GM18873 (cell line): ENCODE measurements at regions not wholly inside any gene's neighbourhood (a gene's known extent, or its start where the extent isn't known, plus 50 kb on each side); places are given as distances from the start of the nearest gene placed in this dataset.

Experiments
- ATAC-seq: cut with Tn5 transposase; IDR thresholded peaks from one replicate; pipeline ENCODE4 v1.9.1; 2021; ENCODE audit warnings: mild to moderate bottlenecking, moderate library complexity, moderate number of reproducible peaks; ENCODE audit not compliant: unreplicated experiment, low FRiP score

DNA sequence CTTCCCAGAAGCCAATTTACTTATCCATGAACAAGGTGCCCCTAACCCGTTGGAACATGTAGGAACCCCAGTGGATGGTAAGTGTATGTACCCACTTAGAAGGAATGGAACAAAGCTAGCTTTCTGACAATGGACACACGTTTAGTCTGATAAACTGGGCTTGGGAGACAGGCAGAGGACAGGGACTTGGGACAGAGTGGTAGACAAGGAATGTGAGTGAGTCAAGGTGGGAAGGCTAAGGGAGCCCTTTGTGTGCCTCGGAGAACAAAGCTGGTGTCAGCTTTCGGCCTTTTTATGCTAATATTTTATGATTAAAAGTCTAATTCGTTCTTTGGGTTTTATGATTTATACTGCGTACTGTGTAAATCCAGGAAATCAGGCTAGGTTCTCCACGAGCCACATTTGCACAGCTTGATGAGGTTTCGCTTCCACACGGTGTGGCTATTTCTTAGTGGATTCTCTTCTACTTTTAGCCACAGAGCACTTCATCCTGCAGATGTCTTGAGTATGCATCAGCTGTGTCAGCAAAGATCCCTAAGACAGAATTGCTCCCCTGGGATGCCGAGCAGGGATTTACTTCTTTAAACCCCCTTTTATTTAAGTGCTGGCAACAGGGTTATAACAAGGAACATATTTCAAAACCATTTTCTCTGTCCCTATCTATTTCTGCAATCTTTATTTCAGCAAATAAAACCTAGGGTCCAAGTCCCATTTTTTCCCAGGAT is 258.5 kb downstream of the DLEU7 start:
- no peak for ATAC-seq

GRCh38 chr13:50585674-50586413 is 257.6 kb downstream of the DLEU7 start:
- no peak for ATAC-seq

DNA sequence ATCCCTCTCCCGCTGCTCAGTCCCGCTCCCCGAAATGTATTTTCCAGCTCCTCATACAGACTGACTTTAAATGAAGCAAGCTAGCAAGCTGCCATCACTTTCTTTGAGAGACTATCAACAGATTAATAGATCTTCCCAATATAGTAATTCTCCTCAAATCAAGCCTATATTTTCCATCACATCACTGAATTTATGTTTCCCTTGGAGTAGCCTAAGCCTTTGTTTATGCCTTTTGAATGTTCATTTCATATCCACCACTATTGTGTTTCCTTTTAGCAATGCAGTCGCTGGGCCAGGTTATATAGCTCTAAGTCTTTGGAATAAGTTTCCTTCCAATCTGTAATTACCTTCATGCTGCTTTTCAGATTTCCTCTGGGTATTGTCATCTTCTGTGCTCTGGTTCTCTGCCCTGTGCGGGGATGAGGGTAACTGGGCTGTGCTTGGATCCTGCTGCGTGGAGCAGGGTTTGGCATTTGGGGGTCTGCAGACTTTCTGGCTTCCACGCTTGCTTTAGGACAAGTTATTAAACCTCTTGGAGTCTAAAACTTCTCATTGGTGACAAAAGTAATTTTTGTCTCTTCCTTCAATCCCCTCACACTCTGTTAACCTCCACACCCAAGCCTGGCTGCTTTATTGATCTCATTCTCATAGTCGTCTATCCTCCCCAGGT is 256.9 kb downstream of the DLEU7 start:
- no peak for ATAC-seq

DNA sequence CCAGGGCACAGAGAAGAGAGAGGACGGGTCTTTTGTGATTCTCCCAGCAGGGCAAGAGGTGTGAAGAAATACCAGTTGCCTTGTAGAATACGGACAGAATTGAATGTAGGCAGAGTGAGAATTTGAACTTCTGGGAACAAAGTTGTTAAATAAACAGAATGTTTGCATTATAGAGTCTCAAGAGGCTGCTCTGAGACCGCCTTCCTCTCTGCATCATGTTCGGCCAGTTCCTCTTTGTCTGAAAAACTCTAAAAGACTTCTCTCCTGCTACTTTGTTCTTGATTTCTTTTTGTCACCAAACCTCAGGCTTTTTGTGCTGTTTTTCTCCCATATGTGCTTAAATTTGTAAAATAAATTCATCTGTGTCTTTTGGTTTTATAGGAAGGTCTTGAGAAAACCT is 256.4 kb downstream of the DLEU7 start:
- ATAC-seq = no peak

- ATAC-seq = no peak
These were observed 255.7 kb downstream of the DLEU7 start for GRCh38 chr13:50587645-50588373.

GRCh38 chr13:50588491-50589130 is 254.9 kb downstream of the DLEU7 start:
- ATAC-seq = no peak

GRCh38 chr13:50589139-50589538 is 254.4 kb downstream of the DLEU7 start:
- ATAC-seq = no peak

DNA sequence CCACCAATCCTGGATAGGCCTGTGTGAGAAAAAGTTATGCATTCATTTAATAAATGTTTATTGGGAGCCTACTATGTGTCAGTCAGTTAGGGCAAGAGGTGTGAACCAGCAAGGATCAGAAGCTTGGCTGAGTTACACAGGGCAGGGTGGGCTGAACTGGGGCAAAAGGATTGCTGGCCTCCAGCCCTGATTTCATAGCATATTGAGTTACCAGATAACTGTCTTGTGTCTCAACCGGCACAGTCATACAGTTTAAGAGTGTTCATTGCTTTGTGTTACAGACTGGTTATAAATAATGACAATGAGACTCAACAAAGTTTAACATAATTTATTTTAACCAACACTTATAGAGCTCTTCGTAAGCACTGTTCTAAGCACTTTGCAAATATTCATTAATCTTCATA is 253.8 kb downstream of the DLEU7 start:
- ATAC-seq = no peak

DNA sequence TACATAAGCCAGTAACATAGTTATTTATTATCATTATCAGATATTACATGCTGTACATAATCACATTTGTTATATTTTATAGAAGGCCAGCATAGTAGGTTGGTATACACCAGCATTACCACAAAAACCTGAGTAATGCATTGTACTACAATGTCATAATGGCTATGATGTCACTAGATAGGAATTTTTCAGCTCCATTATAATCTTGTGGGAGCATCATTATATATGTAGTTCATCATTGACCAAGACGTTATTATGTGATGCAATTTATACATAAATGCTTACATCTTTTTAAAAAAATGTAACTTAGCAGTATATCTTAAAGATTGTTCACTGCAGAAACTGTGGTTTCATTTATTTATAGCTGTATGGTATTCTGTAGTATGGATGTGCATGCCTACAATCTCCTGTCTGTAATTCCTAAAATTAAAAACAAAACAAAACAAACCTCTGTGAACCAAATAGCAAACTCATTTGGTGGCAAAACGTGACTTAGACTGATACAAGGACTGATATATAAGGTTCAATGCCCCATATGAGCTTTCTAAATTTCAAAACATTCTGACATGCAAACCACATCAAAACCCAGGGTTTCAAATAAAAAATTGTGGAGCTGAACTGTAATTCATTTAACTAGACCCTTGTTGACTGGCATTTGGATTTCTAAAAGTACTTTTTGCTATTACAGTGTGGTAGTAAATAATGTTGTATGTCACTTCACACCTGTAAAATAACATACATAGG is 250.9 kb downstream of the DLEU7 start:
- ATAC-seq = no peak

DNA sequence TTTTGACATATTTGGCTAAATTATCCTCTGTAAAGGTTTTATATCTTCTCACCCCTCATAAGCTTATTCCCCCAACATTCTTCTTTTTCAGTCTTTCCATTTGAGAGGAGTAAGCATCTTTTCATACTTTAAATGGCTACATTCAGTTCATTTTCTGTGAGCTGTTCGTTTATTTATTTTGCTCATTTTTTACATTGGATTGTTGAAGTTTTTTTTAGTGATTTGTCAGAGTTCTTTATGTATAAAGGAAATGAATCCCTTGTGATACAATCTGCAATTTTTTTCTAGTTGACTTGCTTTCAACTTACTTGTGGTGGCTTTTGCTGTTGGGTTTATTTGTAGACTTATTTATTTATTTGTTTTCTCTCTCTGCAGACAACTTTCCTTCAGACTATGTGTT is 250.3 kb downstream of the DLEU7 start:
- no peak for ATAC-seq

GRCh38 chr13:50594276-50595051 is 249.0 kb downstream of the DLEU7 start:
- peak; percentile 83 for ATAC-seq

DNA sequence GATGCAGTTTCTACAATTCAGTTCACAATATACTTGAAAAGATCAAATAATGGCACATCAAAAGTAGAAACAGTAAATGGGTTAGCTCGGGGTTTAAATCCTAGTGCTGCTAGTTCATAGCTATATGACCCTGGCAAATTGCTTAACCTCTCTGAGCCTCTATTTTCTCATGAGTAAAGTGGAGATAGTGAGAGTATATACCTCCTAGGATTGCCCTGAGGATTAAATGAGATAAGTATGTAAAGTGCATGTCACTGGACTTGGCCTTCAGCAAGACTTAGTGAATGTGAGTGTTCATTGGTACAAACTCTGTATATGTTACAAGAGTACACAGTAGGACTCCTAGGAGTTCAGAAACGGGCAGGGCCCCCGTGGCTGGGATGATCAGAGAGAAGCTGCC is 248.3 kb downstream of the DLEU7 start:
- no peak for ATAC-seq

DNA sequence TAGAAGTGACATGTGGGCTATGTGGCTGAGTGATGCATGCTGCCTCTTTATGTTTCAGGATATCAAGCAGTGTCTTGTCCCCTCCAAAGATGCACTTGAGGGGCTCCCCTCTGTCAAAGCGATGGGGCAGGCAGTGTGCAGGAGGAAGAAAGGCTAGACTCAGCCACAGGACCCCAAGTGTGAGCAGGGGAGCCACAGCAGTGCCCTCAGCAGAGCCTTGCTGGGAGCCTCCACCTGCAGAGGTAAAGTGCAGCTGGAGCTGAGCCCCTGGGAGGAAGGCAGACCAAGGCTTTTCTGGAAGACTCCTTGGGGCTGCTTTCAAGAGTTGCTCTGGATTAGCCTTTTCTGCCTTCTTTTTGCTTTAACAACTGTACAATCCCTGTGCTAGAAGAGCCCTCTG is 247.3 kb downstream of the DLEU7 start:
- no peak for ATAC-seq

DNA sequence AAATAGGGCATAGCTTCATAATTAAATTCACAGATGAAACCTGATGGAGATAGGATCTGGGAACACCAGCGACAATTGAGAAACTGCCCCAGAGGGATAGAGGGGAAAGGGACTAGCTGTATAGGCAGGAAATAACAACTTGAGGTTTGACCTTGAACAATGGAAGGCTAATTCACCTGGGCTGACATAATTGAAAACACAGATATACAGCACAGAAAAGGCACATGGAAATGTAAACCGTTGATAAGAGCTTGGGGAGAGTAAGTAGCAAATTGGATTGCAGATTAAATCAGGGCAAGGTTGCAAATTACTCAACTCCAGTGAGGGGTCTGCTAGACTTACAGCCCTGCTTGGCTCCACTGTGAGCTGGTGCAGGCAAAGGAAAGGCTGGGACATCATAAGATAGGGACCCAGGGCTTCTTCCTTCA is 246.7 kb downstream of the DLEU7 start:
- ATAC-seq = no peak

DNA sequence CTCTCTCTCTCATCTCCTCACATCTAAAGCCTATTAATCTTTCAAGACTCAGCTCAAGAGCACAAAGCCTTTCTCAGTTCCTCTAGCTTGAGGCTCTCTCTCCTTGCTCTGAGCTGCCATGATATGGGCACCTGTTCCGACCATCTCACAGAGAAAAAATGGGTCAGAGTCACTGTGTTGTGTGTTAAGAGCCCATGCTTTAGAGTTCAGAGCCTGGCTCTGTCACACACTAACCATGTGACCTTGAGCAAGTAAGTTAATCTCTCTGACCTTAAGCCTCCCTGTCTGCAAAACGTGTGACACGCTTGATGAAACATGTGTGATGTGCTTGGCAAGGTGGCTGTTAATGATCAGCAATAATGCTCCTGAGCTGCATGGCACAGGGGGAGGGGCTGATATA is 245.2 kb downstream of the DLEU7 start:
- ATAC-seq = no peak

GRCh38 chr13:50599046-50599445 is 244.4 kb downstream of the DLEU7 start:
- ATAC-seq = no peak

DNA sequence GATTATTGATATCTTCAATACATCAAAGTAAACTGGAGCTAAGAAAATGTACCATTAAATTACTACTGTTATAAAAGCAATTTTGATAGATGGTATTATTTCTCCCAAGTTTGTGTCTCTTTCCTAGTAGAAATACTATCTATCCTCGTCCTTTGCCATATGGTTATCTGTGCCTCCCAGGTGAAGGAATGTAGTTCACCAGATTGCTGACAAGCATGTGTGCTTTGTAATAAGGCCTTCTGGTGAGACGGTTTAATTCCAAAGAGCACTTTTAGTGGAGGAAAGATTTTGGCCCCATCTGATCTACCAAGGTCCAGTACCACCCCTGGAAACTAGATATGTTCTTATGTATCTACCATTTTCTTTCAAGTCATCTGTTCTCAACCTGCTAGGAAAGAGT is 243.6 kb downstream of the DLEU7 start:
- ATAC-seq = no peak

GRCh38 chr13:50608370-50608769 is 235.1 kb downstream of the DLEU7 start:
- ATAC-seq = no peak

- ATAC-seq = no peak
These were observed 234.5 kb downstream of the DLEU7 start for GRCh38 chr13:50609011-50609410.
